ENCODE measurements at regions not wholly inside any gene's neighbourhood (a gene's known extent, or its start where the extent isn't known, plus 50 kb on each side); places are given as distances from the start of the nearest gene placed in this dataset.
"Not testable (repeated sequence)": the region's sequence is repeated elsewhere in the genome, so short reads cannot be mapped to it uniquely, and the experiment has no call there.

- POLR2A ChIA-PET, result no interaction called here
- no peak for TF ChIP-seq CTCF (IDR thresholded peaks at IDR 0.05; ENCODE audit: control extremely low read depth, extremely low read depth, low read depth, missing control alignments)
- CTCF ChIA-PET, result no interaction called here
- DNase-seq (ENCODE audit: extremely low spot score), result no peak
Measured at GRCh38 chr7:20482071-20482470, 133.4 kb upstream of the ABCB5 start.

- DNase-seq (ENCODE audit: extremely low spot score), result no peak
- TF ChIP-seq CTCF (IDR thresholded peaks at IDR 0.05; ENCODE audit: control extremely low read depth, extremely low read depth, low read depth, missing control alignments), result no peak
- ChIA-PET POLR2A (no interaction called here), CTCF (no interaction called here)
Measured at GRCh38 chr7:20484356-20484755, 131.1 kb upstream of the ABCB5 start.

GRCh38 chr7:20488850-20489249 is 126.6 kb upstream of the ABCB5 start:
- CTCF ChIA-PET, result no interaction called here
- DNase-seq (ENCODE audit: extremely low spot score), result no peak

GRCh38 chr7:20491284-20491683 is 124.2 kb upstream of the ABCB5 start:
- POLR2A ChIA-PET, result no interaction called here
- CTCF ChIA-PET, result no interaction called here
- no peak for TF ChIP-seq CTCF (IDR thresholded peaks at IDR 0.05; ENCODE audit: control extremely low read depth, extremely low read depth, low read depth, missing control alignments)
- no peak for DNase-seq (ENCODE audit: extremely low spot score)

More at GRCh38 chr7:20488850-20489249, 126.6 kb upstream of the ABCB5 start:
- TF ChIP-seq CTCF (IDR thresholded peaks at IDR 0.05; ENCODE audit: control extremely low read depth, extremely low read depth, low read depth, missing control alignments), result no peak
- POLR2A ChIA-PET, result no interaction called here

- no peak for DNase-seq (ENCODE audit: extremely low spot score)
- ChIA-PET POLR2A (no interaction called here), CTCF (no interaction called here)
- no peak for TF ChIP-seq CTCF (IDR thresholded peaks at IDR 0.05; ENCODE audit: control extremely low read depth, extremely low read depth, low read depth, missing control alignments)
Measured at GRCh38 chr7:20494566-20494965, 120.9 kb upstream of the ABCB5 start.

GRCh38 chr7:20501473-20501872 is 114.0 kb upstream of the ABCB5 start:
- DNase-seq (ENCODE audit: extremely low spot score); POLR2A ChIA-PET: not testable (repeated sequence)
- CTCF ChIA-PET, result interaction anchor here (1.3 kb wide), 1 partner anchor 16 kb away, joined by 3 read pairs; no protein-coding TSS in a partner anchor

- ChIA-PET CTCF (interaction anchor here (1.3 kb wide), 1 partner anchor 11 kb away, joined by 3 read pairs; no protein-coding TSS in a partner anchor), POLR2A (no interaction called here)
- DNase-seq (ENCODE audit: extremely low spot score), result no peak
- no peak for TF ChIP-seq CTCF (IDR thresholded peaks at IDR 0.05; ENCODE audit: control extremely low read depth, extremely low read depth, low read depth, missing control alignments)
Measured at GRCh38 chr7:20503278-20503950, 112.1 kb upstream of the ABCB5 start.

All from GM10248 (cell line).